Epidermal melanocyte (primary cell): ENCODE measurements at regions not wholly inside any gene's neighbourhood (a gene's known extent, or its start where the extent isn't known, plus 50 kb on each side); places are given as distances from the start of the nearest gene placed in this dataset.
"Not testable (repeated sequence)": the region's sequence is repeated elsewhere in the genome, so short reads cannot be mapped to it uniquely, and the experiment has no call there.

Experiments
- DNase-seq: peaks from one replicate; pipeline ENCODE4 v3.0.0; 2011; ENCODE audit warnings: low spot score; ENCODE audit not compliant: insufficient read length

GRCh38 chr6:121865811-121866210 lies 430.4 kb downstream of the GJA1 start:
- DNase-seq, result no peak

- DNase-seq, result no peak
Measured at GRCh38 chr6:121867095-121867494, 431.6 kb downstream of the GJA1 start.

- DNase-seq, result no peak
Measured at GRCh38 chr6:121868206-121868605, 432.8 kb downstream of the GJA1 start.

DNA sequence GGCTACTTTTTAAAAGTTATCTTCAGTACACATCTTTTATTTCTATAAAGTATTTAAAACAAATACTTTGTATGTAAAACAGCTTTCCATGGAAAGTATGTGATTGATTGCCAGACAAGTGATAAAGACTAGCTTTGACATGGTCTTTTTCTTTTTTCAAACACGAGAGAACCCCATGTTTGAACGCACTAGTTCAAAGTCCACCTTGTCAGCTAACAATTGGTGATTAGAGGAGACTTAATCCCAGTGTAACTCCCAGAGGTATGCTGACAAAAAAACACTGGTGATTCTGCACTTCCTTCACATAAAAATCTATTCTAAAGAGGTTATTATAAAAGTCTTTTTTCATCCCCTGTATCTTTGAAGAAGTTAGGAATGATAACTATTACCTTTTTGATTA lies 438.1 kb downstream of the GJA1 start:
- DNase-seq, result no peak

DNA sequence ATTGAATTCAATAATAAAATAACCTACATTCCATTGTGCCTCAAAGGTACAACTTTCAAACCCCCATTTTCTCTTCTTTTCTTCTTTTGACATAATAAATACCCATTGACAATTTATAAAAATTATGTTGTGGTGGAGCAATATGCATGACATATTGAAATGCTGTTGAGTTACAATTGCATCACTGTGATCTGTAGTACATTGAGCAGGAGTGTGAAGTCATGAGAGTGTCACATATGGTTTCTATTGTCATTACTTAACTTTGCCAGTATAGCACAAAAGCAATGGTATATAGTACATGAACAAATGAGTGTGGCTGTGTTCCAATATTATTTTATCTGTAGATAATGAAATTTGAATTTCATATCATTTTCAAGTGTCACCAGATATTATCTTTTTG lies 441.3 kb downstream of the GJA1 start:
- DNase-seq, result no peak

DNA sequence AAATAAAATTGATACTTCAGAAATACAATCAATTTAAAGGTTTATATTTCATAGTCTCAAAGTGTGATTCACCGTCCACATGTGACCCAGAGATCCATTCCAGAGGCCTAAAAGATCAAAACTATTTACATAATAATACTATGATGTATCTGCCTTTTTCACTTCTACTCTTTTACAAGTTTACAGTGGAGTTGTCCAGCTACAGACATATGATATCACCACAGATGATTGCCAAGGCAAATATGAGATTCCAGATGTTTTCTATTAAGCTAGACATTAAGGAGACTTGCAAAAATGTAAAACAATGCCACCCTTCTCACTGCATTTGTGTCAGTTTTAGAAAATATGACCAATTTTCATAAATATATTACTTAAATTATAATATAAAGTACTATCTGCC lies 443.7 kb downstream of the GJA1 start:
- DNase-seq, result no peak

GRCh38 chr6:121880831-121881230 lies 445.4 kb downstream of the GJA1 start:
- DNase-seq, result no peak

- no peak for DNase-seq
Measured at GRCh38 chr6:121881974-121882667, 446.7 kb downstream of the GJA1 start.

GRCh38 chr6:121884091-121884490 lies 448.6 kb downstream of the GJA1 start:
- no peak for DNase-seq

GRCh38 chr6:121884620-121885019 lies 449.2 kb downstream of the GJA1 start:
- DNase-seq, result no peak

GRCh38 chr6:121885399-121886152 lies 450.1 kb downstream of the GJA1 start:
- no peak for DNase-seq

DNA sequence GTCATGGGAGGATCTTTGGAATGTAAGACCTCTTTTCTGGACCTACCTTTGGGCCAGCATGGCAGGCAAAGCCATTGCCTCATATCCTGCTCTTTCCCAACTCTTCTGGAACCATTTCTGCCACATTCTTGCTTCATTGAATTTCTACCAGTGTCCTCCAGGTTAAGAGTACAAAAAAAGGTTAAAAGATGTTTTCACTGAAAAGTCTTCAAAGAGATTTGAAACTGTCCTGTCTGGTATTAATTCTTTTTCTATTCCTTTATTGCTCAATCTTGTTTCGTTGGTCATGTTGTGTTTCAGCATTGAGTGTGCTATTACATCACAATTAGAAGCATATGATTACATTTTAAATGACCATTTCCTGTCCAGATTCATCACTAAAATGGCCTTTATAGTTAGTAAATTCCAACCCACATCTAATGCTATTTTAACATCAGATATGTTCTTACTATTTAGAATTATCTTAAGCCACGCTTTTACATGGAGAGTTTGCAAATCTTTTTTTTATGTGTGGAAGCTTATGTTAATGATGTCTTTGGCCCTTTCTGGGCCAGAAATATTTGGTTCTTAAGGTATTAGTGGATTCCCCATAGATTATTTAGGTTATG lies 450.9 kb downstream of the GJA1 start:
- DNase-seq, result no peak

- DNase-seq, result no peak
Measured at GRCh38 chr6:121887724-121888123, 452.3 kb downstream of the GJA1 start.

- no peak for DNase-seq
Measured at GRCh38 chr6:121890307-121890910, 455.0 kb downstream of the GJA1 start.

GRCh38 chr6:121895731-121896130 lies 460.3 kb downstream of the GJA1 start:
- not testable (repeated sequence) for DNase-seq

DNA sequence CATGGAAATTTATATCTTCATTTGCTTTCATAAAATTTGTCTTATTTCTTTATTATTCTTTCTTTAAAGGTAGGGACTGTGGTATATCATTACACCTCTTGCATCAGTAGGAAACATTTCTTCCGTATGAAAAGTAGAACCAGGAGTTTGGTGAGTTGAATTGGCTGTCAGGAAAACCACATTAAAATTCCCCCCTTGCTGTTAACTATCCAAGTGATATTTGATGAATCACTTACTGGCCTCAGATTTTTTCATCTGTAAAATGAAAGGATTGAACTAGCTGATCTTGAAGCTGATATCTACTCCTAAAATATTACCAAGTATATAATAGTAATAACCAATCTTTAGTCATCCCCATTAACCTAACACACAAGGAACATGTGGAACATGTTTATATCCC lies 460.9 kb downstream of the GJA1 start:
- no peak for DNase-seq

DNA sequence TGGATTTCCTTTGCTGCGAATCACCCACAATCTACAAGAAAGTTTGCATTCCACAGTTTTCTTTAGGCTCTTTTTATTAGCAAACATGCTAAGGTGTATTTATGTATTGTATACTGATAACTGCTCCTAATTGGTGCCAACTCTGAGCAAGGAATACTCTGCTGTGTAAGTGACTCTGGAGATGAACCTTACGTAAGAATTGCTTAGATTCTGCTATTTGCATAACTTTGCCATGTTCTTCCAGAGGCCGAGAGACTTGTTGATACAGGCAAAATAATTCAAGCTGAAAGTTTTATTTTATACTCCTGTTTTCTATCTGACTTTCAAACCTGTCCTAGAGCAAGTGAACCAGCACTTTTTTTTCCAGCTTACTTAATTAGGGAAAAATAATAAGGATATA lies 461.3 kb downstream of the GJA1 start:
- DNase-seq, result no peak

DNA sequence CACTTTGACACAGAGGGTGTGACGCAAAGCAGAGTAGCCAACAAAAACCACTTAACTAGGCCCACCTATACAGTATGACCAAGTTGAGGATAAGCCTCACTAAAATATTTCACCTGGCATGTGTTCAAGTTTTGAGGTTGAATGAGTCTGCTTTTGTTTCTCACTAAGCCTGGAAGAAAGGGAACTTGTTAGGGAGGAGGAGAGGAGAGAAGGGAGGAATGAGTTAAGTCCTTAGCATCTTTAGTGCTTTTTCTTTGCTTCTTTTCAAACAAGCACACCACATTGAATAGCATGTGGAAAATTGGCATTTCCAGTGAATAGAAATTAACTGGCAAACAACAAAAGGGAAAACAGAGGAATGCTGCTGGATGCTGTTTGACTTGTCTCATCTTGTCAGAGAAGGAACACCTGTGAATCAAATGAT lies 461.9 kb downstream of the GJA1 start:
- DNase-seq, result no peak

- no peak for DNase-seq
Measured at GRCh38 chr6:121901432-121901831, 466.0 kb downstream of the GJA1 start.

DNA sequence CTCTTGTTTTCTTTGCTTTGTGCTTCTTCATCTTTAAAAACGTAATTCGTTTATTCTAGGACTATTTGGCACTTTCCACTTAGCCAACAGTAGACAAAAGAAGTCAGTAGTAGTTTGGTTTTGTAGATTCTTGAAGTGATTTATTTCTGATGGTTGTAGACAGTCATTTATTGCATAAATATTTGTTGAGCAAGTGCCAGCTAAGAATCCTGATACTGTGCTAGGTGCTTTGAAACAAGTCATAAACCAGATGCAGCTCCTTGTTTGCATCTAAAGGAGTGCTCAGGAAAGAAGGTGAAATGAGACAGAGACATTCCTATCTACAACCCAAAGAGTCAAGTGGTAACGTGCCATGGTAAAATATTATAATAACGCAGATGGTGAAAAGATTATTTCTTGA lies 469.1 kb downstream of the GJA1 start:
- no peak for DNase-seq

- no peak for DNase-seq
Measured at GRCh38 chr6:121912905-121913304, 477.5 kb downstream of the GJA1 start.

GRCh38 chr6:121917263-121917829 lies 481.9 kb downstream of the GJA1 start:
- no peak for DNase-seq
